ENCODE measurements at regions not wholly inside any gene's neighbourhood (a gene's known extent, or its start where the extent isn't known, plus 50 kb on each side); places are given as distances from the start of the nearest gene placed in this dataset.
"Not testable (repeated sequence)": the region's sequence is repeated elsewhere in the genome, so short reads cannot be mapped to it uniquely, and the experiment has no call there.

GRCh38 chr10:6802759-6803426 lies 222.8 kb upstream of the PRKCQ start:
- no peak for DNase-seq

DNA sequence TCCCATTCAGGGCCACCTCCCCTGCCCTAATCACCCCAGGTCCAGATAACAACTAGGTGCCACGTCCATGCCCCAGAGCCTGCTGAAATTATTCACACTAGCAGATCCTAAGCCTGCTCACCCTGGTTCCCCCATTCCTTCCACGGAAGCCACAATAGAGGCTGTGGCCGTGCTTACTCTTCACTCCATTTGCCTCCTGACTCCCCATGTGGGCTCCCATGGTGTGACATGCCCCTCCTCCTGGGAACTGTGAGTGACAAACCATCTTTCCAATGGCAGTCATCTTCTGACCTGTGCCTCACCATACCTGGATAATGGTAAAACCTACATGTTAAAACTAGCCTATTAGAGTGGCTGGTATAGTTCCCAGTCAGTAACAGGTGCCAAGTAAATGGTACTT lies 216.2 kb upstream of the PRKCQ start:
- no peak for DNase-seq

GRCh38 chr10:6795541-6795940 lies 215.5 kb upstream of the PRKCQ start:
- no peak for DNase-seq

- not testable (repeated sequence) for DNase-seq
These were observed 214.8 kb upstream of the PRKCQ start for GRCh38 chr10:6794841-6795240.

- no peak for DNase-seq
These were observed 214.4 kb upstream of the PRKCQ start for GRCh38 chr10:6794441-6794840.

DNA sequence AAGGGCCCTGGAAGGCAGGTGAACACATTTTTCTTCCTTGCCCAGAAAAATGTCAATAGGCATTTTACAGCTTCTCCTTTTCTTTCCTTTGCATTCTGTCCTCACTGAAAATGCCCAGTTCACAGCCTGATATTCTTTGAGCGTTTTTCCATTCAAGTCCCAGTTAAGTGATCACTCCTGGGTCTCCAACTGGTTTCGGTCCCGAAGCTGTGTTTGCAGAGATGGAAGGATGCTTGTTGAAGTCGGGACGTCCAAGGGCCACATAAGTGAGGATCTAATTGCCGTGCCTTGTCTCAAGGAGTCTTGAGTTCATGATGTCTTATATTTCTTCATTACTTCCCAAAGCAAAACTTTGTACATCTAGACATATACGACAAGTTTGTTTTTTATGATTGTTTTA lies 208.7 kb upstream of the PRKCQ start:
- no peak for DNase-seq

DNA sequence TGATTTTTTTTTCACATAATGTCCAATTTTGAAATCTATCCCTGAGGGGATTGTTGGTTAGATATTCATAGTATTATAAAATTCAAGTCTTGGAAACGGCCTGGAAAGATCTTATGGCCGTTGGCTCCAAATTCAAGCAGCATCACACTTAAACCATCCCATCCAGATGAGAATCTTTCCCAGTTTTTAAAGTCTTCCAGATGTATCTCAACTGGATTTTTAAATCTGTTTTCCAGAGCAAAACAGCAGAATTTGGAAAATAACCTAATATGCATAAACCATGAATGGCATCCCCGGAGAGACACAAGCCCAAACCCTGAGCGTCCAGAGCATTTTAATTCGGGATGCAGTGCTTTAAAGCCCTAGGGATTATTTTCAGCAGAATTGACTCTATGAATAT lies 208.2 kb upstream of the PRKCQ start:
- no peak for DNase-seq

DNA sequence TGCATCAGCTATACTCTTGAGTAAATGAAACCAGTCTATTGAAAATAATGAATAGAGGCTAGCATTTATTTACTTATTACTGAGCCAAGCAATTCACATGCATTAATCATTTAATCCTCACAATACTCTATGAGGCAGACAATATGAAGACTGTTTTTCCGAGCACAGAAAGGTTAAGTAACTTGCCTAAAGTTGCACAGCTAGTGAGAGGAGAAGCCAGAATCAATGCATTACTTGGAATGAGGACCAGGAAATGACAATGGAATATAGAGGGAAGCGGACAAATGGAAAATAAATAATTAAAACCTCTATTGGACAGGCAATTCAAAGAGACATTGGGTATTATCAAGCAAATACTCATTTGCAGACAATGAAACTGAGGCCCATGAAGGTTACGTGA lies 207.6 kb upstream of the PRKCQ start:
- no peak for DNase-seq

- DNase-seq, result no peak
These were observed 207.0 kb upstream of the PRKCQ start for GRCh38 chr10:6787091-6787490.

DNA sequence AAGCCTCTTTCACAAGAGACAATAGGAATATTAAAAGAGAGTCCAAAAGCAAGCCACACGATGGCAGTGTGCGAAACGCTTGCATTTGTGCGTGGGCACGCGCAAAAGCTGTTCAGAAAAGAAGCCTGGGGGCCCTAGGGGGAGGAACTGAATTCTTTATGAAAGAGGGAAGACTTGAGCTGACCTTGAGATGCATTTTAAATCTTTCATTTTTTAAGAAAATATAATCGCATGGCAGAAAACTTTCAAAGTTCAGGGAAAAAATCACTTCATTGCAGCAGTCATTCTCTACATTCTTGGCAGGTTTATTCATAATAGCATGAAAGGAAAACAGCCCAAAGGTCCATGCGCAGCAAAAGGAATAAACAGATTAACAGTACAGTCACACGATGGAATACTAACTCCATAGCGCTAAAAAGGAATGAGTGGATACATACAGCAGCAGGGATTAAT lies 206.5 kb upstream of the PRKCQ start:
- DNase-seq, result no peak

DNA sequence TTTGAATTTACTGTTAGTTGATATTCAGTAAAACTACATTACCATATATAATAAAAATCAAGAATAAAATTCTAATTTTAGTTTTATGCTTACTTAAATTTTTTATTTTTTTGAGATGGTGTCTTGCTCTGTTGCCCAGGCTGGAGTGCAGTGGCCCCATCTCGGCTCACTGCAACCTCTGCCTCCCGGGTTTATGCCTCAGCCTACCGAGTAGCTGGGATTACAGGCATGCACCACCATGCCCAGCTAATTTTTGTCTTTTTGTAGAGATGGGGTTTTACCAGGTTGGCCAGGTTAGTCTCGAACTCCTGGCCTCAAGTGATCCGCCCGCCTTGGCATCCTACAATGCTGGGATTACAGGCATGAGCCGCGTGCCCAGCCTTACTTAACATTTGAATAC lies 204.4 kb upstream of the PRKCQ start:
- DNase-seq, result not testable (repeated sequence)

DNA sequence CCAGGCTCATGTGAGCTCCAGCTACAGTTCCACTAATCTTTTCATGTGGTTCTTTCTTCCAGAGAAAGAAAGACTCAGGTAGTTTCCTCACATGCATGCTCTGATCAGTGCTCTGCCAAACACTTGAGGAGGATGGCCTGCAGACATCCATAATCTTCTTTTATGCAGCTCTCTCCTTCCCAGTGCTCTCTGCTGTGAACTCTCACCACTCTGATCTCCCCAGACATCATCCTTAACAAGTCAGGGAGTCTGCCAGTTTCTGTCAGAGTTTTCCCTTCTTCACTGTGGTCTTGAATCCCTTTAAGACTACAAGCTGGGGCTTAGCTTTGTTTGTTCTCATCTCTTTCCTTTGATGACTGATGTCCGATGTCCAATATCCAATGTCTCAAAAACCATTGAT lies 203.4 kb upstream of the PRKCQ start:
- no peak for DNase-seq

- no peak for DNase-seq
These were observed 202.3 kb upstream of the PRKCQ start for GRCh38 chr10:6782378-6782777.

DNA sequence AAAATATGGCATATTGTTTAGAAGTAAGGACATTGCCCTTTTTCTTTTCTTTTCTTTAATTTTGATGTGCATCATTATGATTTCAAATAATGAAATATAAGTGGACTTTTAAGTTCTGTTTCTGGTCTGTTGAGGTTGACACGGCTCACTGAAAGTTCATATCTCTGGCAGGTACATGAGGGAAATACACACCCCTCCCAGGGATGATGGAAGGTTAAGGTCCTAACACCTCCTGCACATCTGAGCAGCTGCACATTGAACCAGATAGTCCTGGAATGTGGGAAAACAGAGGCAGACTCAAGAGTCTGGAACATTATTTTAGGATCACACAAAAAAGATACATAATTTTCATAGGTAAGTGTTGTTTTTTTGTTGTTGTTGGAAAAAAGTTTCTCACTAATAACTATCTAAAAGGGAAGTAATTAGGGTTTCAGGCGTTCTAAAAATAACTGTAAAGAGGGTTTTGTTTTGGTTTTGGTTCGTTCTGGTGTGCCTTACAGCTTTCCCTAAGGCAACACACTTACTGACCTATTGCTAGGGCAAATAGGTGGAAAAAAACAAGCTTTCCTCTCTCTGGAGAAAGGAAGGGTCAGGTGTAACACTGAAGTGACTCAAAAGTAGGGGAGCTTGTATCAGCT lies 201.2 kb upstream of the PRKCQ start:
- DNase-seq, result no peak

- DNase-seq, result no peak
These were observed 200.1 kb upstream of the PRKCQ start for GRCh38 chr10:6780008-6780677.

GRCh38 chr10:6778992-6779701 lies 199.1 kb upstream of the PRKCQ start:
- no peak for DNase-seq

- DNase-seq, result no peak
These were observed 196.1 kb upstream of the PRKCQ start for GRCh38 chr10:6776170-6776569.

GRCh38 chr10:6774406-6774805 lies 194.3 kb upstream of the PRKCQ start:
- no peak for DNase-seq

DNA sequence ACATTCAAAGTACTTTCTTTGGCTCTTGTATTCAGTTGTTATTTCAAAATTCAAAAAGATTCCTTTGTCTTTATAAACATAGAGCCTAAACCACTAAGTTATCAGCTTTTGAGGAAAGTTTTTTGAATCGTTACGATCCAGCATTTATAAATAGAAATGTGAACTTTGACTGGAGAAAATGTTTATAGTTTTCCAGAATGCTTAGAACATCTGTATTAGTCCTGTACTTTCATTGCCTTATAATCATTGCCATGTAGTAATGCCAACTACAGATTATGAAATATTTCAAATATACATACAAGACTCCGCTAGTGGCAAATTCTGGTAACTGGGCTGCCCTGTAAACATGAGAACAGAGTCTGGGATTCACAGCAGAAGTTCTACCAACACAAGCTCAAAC lies 191.3 kb upstream of the PRKCQ start:
- DNase-seq, result no peak

- no peak for DNase-seq
These were observed 190.8 kb upstream of the PRKCQ start for GRCh38 chr10:6770846-6771245.

DNA sequence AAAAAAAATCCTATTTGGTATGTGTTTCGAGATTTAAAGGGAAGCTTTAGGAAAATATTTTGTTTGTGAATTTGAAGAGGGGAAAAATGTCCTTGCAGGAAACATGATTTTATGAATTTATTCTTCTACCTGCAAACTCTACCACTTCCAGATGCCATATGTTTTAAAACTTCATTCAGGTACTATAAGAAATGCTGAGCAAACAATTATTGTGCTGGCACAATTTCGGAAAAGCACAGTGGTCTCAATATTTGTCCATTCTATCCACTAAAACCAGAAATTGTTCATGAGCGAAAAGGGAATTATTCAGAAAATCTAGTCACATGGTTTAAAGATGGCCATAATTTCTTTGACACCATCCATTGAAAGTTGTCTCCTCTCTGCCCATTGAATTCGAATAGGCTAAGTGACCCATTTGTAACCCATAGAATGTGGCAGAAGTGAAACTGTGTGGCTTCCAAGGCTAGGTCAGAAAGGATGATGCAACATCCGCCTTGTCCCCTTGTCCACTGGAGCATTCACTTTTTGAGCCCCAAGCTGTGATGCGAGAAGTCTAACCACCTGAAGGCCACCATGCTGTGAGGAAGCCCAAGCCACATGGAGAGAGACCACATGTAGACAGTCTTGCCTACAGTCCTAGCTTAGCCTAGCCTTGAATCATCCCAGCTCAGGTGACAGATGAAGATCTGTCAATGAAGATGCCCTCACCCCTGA lies 189.8 kb upstream of the PRKCQ start:
- no peak for DNase-seq

GRCh38 chr10:6766131-6766801 lies 186.2 kb upstream of the PRKCQ start:
- DNase-seq, result no peak

Measured in activated naive CD4-positive, alpha-beta T cell (primary cell).